ENCODE measurements at regions not wholly inside any gene's neighbourhood (a gene's known extent, or its start where the extent isn't known, plus 50 kb on each side); places are given as distances from the start of the nearest gene placed in this dataset.
"Not testable (repeated sequence)": the region's sequence is repeated elsewhere in the genome, so short reads cannot be mapped to it uniquely, and the experiment has no call there.

GRCh38 chr13:50250401-50250800 is 235.2 kb downstream of the KCNRG start:
- Histone ChIP-seq H3K27ac (no peak overlapping the region), H3K4me3 (no peak overlapping the region), H3K9me3 (no peaks in the 10 kb centered on the region), H3K36me3 (no peaks in the 10 kb centered on the region), H3K4me1 (peaks cover 0 to 5% (median 0%) of the 10 kb centered on the region in 4 donors), H3K27me3 (no peaks in the 10 kb centered on the region)
- DNase-seq = no peak
- intact Hi-C loops (cut with DNase I) = no loop called here
- ATAC-seq = peak in 3 of 4 donors; percentile 22 to 33 (median 32)
- WGBS (ENCODE audit: insufficient coverage, low coverage, low lambda C conversion rate, missing lambda C conversion rate) = 70% methylated on average over 5 of the region's 7 CpGs
- no peak for TF ChIP-seq CTCF (IDR thresholded peaks at IDR 0.05)
- no peak for TF ChIP-seq POLR2A (IDR thresholded peaks at IDR 0.05)

GRCh38 chr13:50255639-50256038 is 240.4 kb downstream of the KCNRG start:
- no peaks in the 10 kb centered on the region for H3K36me3 ChIP-seq
- intact Hi-C loops (cut with DNase I) = no loop called here
- no peaks in the 10 kb centered on the region for H3K4me1 ChIP-seq
- no peak overlapping the region for H3K27ac ChIP-seq
- no peaks in the 10 kb centered on the region for H3K9me3 ChIP-seq
- H3K27me3 ChIP-seq = no peaks in the 10 kb centered on the region
- 50% methylated on average over 1 of the region's 1 CpG for WGBS (ENCODE audit: insufficient coverage, low coverage, low lambda C conversion rate, missing lambda C conversion rate)
- no peak for TF ChIP-seq CTCF (IDR thresholded peaks at IDR 0.05)
- no peak overlapping the region for H3K4me3 ChIP-seq
- DNase-seq (no peak), ATAC-seq (peak in 1 of 4 donors; percentile 22)

GRCh38 chr13:50256536-50257321 is 241.5 kb downstream of the KCNRG start:
- intact Hi-C loops (cut with DNase I); H3K36me3 ChIP-seq; H3K27me3 ChIP-seq; H3K9me3 ChIP-seq; H3K4me1 ChIP-seq; H3K4me3 ChIP-seq; ATAC-seq; H3K27ac ChIP-seq; DNase-seq: not testable (repeated sequence)
- WGBS (ENCODE audit: insufficient coverage, low coverage, low lambda C conversion rate, missing lambda C conversion rate) = 69% methylated on average over 5 of the region's 6 CpGs

GRCh38 chr13:50257646-50258045 is 242.4 kb downstream of the KCNRG start:
- no peak for DNase-seq
- H3K27ac ChIP-seq = no peak overlapping the region
- TF ChIP-seq CTCF (IDR thresholded peaks at IDR 0.05) = no peak
- H3K4me3 ChIP-seq = no peak overlapping the region
- H3K9me3 ChIP-seq = no peaks in the 10 kb centered on the region
- no peaks in the 10 kb centered on the region for H3K36me3 ChIP-seq
- ATAC-seq = no peak
- H3K4me1 ChIP-seq = no peaks in the 10 kb centered on the region
- H3K27me3 ChIP-seq = no peaks in the 10 kb centered on the region
- intact Hi-C loops (cut with DNase I) = no loop called here
- WGBS (ENCODE audit: insufficient coverage, low coverage, low lambda C conversion rate, missing lambda C conversion rate) = 80% methylated on average over 2 of the region's 3 CpGs

GRCh38 chr13:50261130-50261901 is 246.1 kb downstream of the KCNRG start:
- Histone ChIP-seq H3K36me3 (no peaks in the 10 kb centered on the region), H3K9me3 (no peaks in the 10 kb centered on the region), H3K4me3 (no peak overlapping the region), H3K27ac (no peak overlapping the region), H3K4me1 (no peaks in the 10 kb centered on the region), H3K27me3 (no peaks in the 10 kb centered on the region)
- intact Hi-C loops (cut with DNase I) = no loop called here
- 75% methylated on average over 6 of the region's 6 CpGs for WGBS (ENCODE audit: insufficient coverage, low coverage, low lambda C conversion rate, missing lambda C conversion rate)
- ATAC-seq (no peak), DNase-seq (no peak)
- TF ChIP-seq CTCF (IDR thresholded peaks at IDR 0.05) = no peak
- no peak for TF ChIP-seq POLR2A (IDR thresholded peaks at IDR 0.05)
